ENCODE measurements at regions not wholly inside any gene's neighbourhood (a gene's known extent, or its start where the extent isn't known, plus 50 kb on each side); places are given as distances from the start of the nearest gene placed in this dataset.

GRCh38 chr1:178652506-178653490 lies 72.2 kb upstream of the RALGPS2 start:
- TF ChIP-seq POLR2A (IDR thresholded peaks at IDR 0.05; ENCODE audit: low read length) (no peak), GATA1 (IDR thresholded peaks at IDR 0.05; ENCODE audit: low read depth, low read length) (no peak)
